PC-9 (cell line): ENCODE measurements at regions not wholly inside any gene's neighbourhood (a gene's known extent, or its start where the extent isn't known, plus 50 kb on each side); places are given as distances from the start of the nearest gene placed in this dataset.
"Not testable (repeated sequence)": the region's sequence is repeated elsewhere in the genome, so short reads cannot be mapped to it uniquely, and the experiment has no call there.

Experiments
- EZH2 ChIP-seq: fragments of 200-600 bp; sonication (generic); IDR thresholded peaks from 2 replicates; pipeline ENCODE4 v1.8.0; 2017; ENCODE audit warnings: antibody characterized with exemption, low read depth
- TF ChIP-seq, protein P1 (sequence below): fragments of 200-600 bp; sonication (generic); conservative IDR thresholded peaks from 2 replicates; pipeline ENCODE4 v1.6.1; 2017; ENCODE audit warnings: mixed run types, antibody characterized with exemption, mild to moderate bottlenecking, moderate library complexity

DNA sequence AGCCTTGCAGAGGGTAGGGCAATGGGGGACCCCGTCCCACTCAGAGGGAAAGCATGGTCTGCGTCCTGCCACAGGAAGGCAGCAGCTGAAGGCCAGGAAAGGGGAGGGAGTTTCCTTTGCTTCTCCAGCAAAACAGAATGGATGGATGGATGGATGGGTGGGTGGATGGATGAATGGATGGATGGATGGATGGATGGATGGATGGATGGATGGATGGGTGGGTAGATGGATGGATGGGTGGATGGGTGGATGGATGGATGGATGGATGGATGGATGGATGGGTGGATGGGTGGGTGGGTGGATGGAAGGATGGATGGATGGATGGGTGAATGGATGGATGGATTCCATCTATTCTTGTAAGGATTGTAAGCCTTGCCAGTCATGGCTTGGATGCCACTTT, 59.3 kb upstream of the TMPRSS2 start:
- TF ChIP-seq, protein P1, sequence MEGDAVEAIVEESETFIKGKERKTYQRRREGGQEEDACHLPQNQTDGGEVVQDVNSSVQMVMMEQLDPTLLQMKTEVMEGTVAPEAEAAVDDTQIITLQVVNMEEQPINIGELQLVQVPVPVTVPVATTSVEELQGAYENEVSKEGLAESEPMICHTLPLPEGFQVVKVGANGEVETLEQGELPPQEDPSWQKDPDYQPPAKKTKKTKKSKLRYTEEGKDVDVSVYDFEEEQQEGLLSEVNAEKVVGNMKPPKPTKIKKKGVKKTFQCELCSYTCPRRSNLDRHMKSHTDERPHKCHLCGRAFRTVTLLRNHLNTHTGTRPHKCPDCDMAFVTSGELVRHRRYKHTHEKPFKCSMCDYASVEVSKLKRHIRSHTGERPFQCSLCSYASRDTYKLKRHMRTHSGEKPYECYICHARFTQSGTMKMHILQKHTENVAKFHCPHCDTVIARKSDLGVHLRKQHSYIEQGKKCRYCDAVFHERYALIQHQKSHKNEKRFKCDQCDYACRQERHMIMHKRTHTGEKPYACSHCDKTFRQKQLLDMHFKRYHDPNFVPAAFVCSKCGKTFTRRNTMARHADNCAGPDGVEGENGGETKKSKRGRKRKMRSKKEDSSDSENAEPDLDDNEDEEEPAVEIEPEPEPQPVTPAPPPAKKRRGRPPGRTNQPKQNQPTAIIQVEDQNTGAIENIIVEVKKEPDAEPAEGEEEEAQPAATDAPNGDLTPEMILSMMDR: not testable (repeated sequence)
- TF ChIP-seq EZH2: not testable (repeated sequence)
